ENCODE measurements at regions not wholly inside any gene's neighbourhood (a gene's known extent, or its start where the extent isn't known, plus 50 kb on each side); places are given as distances from the start of the nearest gene placed in this dataset.

DNA sequence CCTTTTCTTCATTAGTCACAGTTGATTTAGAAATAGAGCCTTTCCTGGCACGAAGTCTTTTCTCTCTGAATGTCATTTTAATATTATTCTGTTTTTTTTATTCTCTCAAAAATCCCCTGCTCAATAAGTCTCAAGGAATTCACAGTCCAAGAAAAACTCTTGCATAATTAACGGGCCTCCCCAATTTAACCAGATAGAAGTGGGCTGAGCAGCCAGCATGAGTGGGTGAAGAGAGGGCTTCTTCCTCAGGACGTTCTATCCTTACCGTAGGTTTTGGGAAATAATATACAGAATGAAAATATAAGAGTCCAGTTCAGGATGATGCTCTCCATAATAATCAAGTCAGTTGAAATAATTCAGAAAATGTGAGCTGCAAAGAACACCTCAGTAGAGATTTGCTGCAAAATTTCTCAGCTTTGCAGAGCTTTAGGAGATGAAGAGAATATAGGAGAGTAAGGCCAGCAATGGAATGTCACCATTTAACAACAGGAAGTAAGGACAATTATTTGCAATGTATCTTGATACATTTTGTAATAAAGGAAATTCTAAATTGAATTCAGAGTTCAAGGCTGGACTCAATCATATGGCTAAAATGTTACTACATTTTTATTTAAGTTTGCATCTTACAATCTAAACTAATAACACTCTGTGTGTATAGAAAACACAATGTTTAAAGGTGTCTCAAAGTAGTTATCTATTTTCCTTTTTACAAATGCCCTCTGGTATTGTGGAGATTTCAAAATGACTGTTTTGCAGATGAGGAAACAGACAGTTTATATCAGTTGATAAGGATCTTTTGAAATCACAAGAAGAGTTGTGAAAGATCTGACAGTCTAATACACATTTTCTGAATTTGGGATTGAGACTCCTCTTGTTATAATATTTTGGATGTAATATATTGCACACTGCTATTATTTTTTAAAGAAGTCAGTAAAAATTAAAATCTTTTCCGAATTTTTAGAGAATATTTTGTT lies 1724.1 kb upstream of the SEL1L start:
- TF ChIP-seq POLR2A (IDR thresholded peaks at IDR 0.05; ENCODE audit: low read depth, low read length) (no peak), TAF1 (IDR thresholded peaks at IDR 0.05; ENCODE audit: low read depth, low read length) (no peak), POLR2AphosphoS5 (IDR thresholded peaks at IDR 0.05; ENCODE audit: low read depth, low read length) (no peak), SPI1 (IDR thresholded peaks at IDR 0.05; ENCODE audit: low read depth, low read length) (no peak), PAX5 (IDR thresholded peaks at IDR 0.05; ENCODE audit: insufficient read depth, low read length, severe bottlenecking) (no peak), POU2F2 (IDR thresholded peaks at IDR 0.05; ENCODE audit: low read depth, low read length) (no peak)

Measured in GM12891 (cell line).